Endothelial cell of umbilical vein (primary cell): ENCODE measurements at regions not wholly inside any gene's neighbourhood (a gene's known extent, or its start where the extent isn't known, plus 50 kb on each side); places are given as distances from the start of the nearest gene placed in this dataset.

Source experiments
- EZH2 ChIP-seq: IDR thresholded peaks from 2 replicates; pipeline ENCODE4 v1.6.1; 2012; ENCODE audit warnings: borderline replicate concordance, low read depth, mild to moderate bottlenecking, moderate library complexity, low read length, inconsistent platforms; ENCODE audit not compliant: severe bottlenecking
- FOS ChIP-seq: IDR thresholded peaks from 2 replicates; pipeline ENCODE4 v1.6.1; 2011; ENCODE audit warnings: mild to moderate bottlenecking, low read length, moderate library complexity, borderline replicate concordance; ENCODE audit not compliant: insufficient read depth
- GATA2 ChIP-seq: IDR thresholded peaks from 2 replicates; pipeline ENCODE4 v1.7.0; 2011; ENCODE audit warnings: low read depth, mild to moderate bottlenecking, moderate library complexity, mixed read lengths, low read length; ENCODE audit not compliant: insufficient read length, insufficient read depth
- JUN ChIP-seq: IDR thresholded peaks from 2 replicates; pipeline ENCODE4 v1.6.1; 2011; ENCODE audit warnings: borderline replicate concordance, low read depth; ENCODE audit not compliant: insufficient read length, insufficient read depth
- MYC ChIP-seq: IDR thresholded peaks from one replicate; pipeline ENCODE4 v1.6.1; 2011; ENCODE audit warnings: mild to moderate bottlenecking, low read depth, low read length
- POLR2A ChIP-seq: IDR thresholded peaks from 2 replicates; pipeline ENCODE4 v1.6.1; 2012; ENCODE audit warnings: low read depth, mild to moderate bottlenecking, control low read depth, low read length
- POLR2AphosphoS5 ChIP-seq: IDR thresholded peaks from 2 replicates; pipeline ENCODE4 v1.6.1; 2012; ENCODE audit warnings: low read depth, mild to moderate bottlenecking, control low read depth, low read length, moderate library complexity; ENCODE audit not compliant: insufficient read depth
- TF ChIP-seq, protein P1 (sequence below), 2 donors: IDR thresholded peaks; 1 replicate in 1 of 2; 2 replicates in 1 of 2; pipeline ENCODE4 v1.5.1; 2011; ENCODE audit warnings: low read length in 2 of 2, mild to moderate bottlenecking in 2 of 2, moderate library complexity in 2 of 2, control low read depth in 1 of 2, inconsistent platforms in 1 of 2, low read depth in 1 of 2; ENCODE audit not compliant: insufficient read depth in 1 of 2; ENCODE audit errors: extremely low read depth in 1 of 2
- TF ChIP-seq, protein P2 (sequence below): IDR thresholded peaks from 2 replicates; pipeline ENCODE4 v1.6.1; 2011; ENCODE audit not compliant: insufficient read depth, insufficient read length

DNA sequence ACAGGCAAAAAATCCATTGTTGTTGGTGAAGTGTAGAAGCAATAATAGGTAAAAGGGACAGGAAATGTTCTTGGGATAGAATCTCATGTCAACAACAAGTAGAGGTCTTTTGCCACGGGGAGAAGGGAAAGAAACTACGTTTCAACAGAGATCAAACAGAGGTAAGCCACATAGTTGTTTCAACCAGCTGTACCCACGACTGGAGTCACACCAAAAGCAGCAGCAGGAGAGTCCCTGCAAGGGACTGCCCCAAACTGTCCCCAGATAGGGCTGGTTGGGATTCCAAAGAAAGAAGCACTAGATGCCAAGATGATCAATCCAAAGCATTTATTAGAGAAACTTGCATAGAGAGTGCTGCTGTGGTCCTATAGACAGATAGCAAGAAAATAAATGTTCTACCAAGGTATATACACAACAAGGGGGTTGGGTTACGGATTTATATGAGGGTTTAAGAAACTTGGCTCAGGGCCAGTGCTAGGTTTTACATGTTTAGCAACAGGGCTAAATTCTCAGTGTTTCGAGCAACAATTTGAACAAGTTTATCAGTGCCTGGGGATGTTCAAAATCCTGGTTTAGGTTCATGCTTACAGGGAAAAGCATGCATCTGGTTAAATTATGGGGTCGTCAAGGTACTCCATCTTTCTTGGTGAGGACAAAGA lies 466.5 kb downstream of the MMUT start:
- TF ChIP-seq, protein P1, sequence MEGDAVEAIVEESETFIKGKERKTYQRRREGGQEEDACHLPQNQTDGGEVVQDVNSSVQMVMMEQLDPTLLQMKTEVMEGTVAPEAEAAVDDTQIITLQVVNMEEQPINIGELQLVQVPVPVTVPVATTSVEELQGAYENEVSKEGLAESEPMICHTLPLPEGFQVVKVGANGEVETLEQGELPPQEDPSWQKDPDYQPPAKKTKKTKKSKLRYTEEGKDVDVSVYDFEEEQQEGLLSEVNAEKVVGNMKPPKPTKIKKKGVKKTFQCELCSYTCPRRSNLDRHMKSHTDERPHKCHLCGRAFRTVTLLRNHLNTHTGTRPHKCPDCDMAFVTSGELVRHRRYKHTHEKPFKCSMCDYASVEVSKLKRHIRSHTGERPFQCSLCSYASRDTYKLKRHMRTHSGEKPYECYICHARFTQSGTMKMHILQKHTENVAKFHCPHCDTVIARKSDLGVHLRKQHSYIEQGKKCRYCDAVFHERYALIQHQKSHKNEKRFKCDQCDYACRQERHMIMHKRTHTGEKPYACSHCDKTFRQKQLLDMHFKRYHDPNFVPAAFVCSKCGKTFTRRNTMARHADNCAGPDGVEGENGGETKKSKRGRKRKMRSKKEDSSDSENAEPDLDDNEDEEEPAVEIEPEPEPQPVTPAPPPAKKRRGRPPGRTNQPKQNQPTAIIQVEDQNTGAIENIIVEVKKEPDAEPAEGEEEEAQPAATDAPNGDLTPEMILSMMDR (IDR thresholded peaks at IDR 0.05; ENCODE audit: extremely low read depth in 1 of 2, insufficient read depth in 1 of 2, low read depth in 1 of 2, low read length in 2 of 2): no peak
- no peak for TF ChIP-seq POLR2A
- TF ChIP-seq EZH2: no peak
- TF ChIP-seq POLR2AphosphoS5: no peak
- TF ChIP-seq FOS: no peak
- TF ChIP-seq, protein P2, sequence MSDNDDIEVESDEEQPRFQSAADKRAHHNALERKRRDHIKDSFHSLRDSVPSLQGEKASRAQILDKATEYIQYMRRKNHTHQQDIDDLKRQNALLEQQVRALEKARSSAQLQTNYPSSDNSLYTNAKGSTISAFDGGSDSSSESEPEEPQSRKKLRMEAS: no peak
- no peak for TF ChIP-seq GATA2
- no peak for TF ChIP-seq JUN
- TF ChIP-seq MYC: no peak
